Neural crest cell (in vitro differentiated cells): ENCODE measurements at regions not wholly inside any gene's neighbourhood (a gene's known extent, or its start where the extent isn't known, plus 50 kb on each side); places are given as distances from the start of the nearest gene placed in this dataset.
"Not testable (repeated sequence)": the region's sequence is repeated elsewhere in the genome, so short reads cannot be mapped to it uniquely, and the experiment has no call there.

Source experiments
- DNase-seq: peaks from one replicate; pipeline ENCODE4 v3.0.0; 2021; ENCODE audit warnings: low read depth, mixed read lengths, low spot score
- H3K27ac Mint-ChIP-seq: one replicate; pipeline ENCODE4 v1.8.0; 2021; ENCODE audit warnings: mild to moderate bottlenecking, mixed read lengths; ENCODE audit not compliant: unreplicated experiment
- H3K27me3 Mint-ChIP-seq: 2 replicates; pipeline ENCODE4 v1.8.0; 2021; ENCODE audit warnings: low read depth, mild to moderate bottlenecking, mixed read lengths
- H3K36me3 Mint-ChIP-seq: 2 replicates; pipeline ENCODE4 v1.8.0; 2021; ENCODE audit warnings: low read depth, mild to moderate bottlenecking, mixed read lengths
- H3K4me1 Mint-ChIP-seq: 2 replicates; pipeline ENCODE4 v1.8.0; 2021; ENCODE audit warnings: mixed read lengths
- H3K4me3 Mint-ChIP-seq: one replicate; pipeline ENCODE4 v1.8.0; 2021; ENCODE audit warnings: mild to moderate bottlenecking, mixed read lengths
- H3K9me3 Mint-ChIP-seq: 2 replicates; pipeline ENCODE4 v1.8.0; 2021; ENCODE audit warnings: mixed read lengths
- TF ChIP-seq, protein P1 (sequence below): fragments of 200-600 bp; sonication (generic); conservative IDR thresholded peaks from 2 replicates; pipeline ENCODE4 v1.5.0; 2021; ENCODE audit warnings: antibody characterized with exemption, mild to moderate bottlenecking

- TF ChIP-seq, protein P1, sequence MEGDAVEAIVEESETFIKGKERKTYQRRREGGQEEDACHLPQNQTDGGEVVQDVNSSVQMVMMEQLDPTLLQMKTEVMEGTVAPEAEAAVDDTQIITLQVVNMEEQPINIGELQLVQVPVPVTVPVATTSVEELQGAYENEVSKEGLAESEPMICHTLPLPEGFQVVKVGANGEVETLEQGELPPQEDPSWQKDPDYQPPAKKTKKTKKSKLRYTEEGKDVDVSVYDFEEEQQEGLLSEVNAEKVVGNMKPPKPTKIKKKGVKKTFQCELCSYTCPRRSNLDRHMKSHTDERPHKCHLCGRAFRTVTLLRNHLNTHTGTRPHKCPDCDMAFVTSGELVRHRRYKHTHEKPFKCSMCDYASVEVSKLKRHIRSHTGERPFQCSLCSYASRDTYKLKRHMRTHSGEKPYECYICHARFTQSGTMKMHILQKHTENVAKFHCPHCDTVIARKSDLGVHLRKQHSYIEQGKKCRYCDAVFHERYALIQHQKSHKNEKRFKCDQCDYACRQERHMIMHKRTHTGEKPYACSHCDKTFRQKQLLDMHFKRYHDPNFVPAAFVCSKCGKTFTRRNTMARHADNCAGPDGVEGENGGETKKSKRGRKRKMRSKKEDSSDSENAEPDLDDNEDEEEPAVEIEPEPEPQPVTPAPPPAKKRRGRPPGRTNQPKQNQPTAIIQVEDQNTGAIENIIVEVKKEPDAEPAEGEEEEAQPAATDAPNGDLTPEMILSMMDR: no peak
- no peak overlapping the region for H3K4me3 Mint-ChIP-seq
- peaks cover 10% of the 10 kb centered on the region for H3K9me3 Mint-ChIP-seq
- DNase-seq: no peak
- no peak overlapping the region for H3K27ac Mint-ChIP-seq
- peaks cover 16% of the 10 kb centered on the region for H3K4me1 Mint-ChIP-seq
- H3K36me3 Mint-ChIP-seq: peaks cover 2% of the 10 kb centered on the region
- no peaks in the 10 kb centered on the region for H3K27me3 Mint-ChIP-seq
Observed at GRCh38 chr20:2220298-2220697, 75.5 kb upstream of the TGM3 start.

DNA sequence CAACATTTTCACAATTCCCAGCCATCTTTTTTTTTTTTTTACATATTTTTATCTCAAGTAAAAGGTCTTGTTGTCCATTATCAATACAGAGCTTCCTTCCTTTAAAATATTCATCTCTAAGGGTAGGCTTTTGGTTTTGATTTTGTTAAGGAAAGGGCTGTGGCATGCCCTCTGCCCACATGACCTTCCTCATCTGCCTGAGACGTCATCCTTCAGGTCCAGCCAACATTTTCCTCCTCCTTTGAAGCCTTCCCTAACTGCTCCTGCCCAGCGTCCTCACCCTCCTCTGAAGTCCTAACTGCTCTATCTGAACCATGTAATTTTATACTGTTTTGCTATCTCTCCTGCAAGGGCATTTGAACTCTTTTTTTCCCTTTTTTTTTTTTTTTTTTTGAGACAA is 73.9 kb upstream of the TGM3 start:
- TF ChIP-seq, protein P1: no peak
- H3K27me3 Mint-ChIP-seq: no peaks in the 10 kb centered on the region
- no peak for DNase-seq
- H3K36me3 Mint-ChIP-seq: peaks cover 2% of the 10 kb centered on the region
- H3K4me1 Mint-ChIP-seq: peaks cover 16% of the 10 kb centered on the region
- H3K9me3 Mint-ChIP-seq: peaks cover 10% of the 10 kb centered on the region
- no peak overlapping the region for H3K4me3 Mint-ChIP-seq
- H3K27ac Mint-ChIP-seq: no peak overlapping the region

DNA sequence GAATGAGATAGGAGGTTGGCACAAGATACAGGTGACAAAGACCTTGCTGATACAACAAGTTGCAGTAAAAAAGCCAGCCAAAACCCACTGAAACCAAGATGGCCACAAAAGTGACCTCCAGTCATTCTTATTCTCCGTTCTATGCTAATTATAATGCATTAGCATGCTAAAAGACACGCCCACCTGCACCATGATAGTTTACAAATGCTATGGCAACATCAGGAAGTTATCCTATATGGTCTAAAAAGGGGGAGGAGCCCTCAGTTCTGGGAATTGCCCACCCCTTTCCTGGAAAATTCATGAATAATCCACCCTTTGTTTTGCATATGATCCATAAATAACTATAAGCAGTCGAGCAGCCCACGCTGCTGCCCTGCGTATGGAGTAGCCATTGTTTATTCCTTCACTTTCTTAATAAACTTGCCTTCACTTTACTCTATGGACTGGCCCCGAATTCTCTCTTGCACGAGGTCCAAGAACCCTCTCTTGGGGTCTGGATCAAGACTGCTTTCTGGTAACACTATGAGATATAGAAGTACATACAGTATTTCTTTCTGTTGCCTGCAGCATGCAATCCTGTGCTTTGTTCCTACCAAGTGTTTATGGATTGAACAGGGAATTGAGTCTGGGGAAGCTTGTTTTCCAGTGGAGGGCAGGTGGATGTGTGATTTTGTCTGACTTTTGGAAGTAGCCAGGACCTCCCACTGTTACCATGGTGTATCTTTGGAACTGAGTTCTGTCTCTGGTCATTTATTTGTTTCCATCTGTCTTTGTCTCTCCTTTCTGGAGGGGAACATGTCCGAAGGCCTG is 72.0 kb upstream of the TGM3 start:
- Mint-ChIP-seq H3K27me3 (no peaks in the 10 kb centered on the region), H3K27ac (no peak overlapping the region), H3K4me3 (no peak overlapping the region), H3K4me1 (peaks cover 16% of the 10 kb centered on the region), H3K9me3 (peaks cover 9% of the 10 kb centered on the region), H3K36me3 (no peaks in the 10 kb centered on the region)
- TF ChIP-seq, protein P1: no peak
- DNase-seq: no peak

DNA sequence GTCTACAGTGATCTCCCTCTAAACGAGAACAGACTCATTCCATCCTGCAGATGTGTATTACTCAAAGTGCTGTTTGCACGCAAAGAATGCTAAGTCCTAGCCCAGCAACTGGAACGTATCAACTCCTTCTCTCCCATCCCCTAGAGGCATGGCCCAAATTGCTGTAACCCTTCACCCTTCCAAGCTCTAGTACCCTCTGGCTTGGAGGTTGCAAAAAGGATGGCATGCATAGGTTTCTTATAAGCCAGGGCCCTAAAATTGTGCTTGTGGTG is 71.5 kb upstream of the TGM3 start:
- DNase-seq: no peak
- no peak overlapping the region for H3K4me3 Mint-ChIP-seq
- H3K27ac Mint-ChIP-seq: no peak overlapping the region
- no peaks in the 10 kb centered on the region for H3K36me3 Mint-ChIP-seq
- TF ChIP-seq, protein P1: no peak
- peaks cover 16% of the 10 kb centered on the region for H3K4me1 Mint-ChIP-seq
- no peaks in the 10 kb centered on the region for H3K27me3 Mint-ChIP-seq
- H3K9me3 Mint-ChIP-seq: peaks cover 6% of the 10 kb centered on the region

DNA sequence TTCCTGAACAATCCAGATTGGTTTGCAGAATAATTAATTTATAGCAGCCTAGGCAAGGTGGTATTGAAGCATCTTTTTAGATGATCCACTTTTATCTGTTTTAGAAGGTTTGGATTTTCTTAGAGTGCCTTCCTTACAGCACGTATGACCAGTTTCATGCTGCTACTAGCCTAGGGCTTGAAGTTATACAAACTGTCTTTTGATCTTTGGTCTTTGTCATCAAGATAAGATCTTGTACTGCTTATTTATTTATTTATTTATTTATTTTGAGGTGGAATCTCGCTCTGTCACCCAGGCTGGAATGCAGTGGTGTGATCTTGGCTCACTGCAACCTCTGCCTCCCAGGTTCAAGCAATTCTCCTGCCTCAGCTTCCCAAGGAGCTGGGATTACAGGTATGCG is 68.5 kb upstream of the TGM3 start:
- H3K4me3 Mint-ChIP-seq, H3K27me3 Mint-ChIP-seq, H3K36me3 Mint-ChIP-seq, H3K27ac Mint-ChIP-seq, H3K9me3 Mint-ChIP-seq, DNase-seq: not testable (repeated sequence)
- peaks cover 12% of the 10 kb centered on the region for H3K4me1 Mint-ChIP-seq

DNA sequence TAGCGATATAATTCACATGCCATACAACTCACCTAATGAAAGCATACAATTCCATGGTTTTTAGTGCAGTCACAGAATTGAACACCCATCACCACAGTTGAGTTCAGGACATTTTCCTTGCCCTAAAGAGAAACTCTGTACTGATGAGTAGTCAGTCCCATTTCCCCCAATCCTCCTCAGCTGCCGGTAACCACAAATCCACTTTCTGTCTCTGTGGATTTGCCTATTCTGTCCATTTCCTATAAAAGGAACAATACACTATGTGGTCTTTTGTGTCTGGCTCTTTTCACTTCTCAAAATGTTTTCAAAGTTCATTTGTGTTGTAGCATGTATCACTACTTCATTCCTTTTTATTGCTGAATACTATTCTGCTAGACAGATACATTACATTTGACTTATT is 67.9 kb upstream of the TGM3 start:
- H3K27me3 Mint-ChIP-seq: no peaks in the 10 kb centered on the region
- DNase-seq: no peak
- peaks cover 12% of the 10 kb centered on the region for H3K4me1 Mint-ChIP-seq
- TF ChIP-seq, protein P1: no peak
- no peaks in the 10 kb centered on the region for H3K9me3 Mint-ChIP-seq
- H3K36me3 Mint-ChIP-seq: no peaks in the 10 kb centered on the region
- no peak overlapping the region for H3K4me3 Mint-ChIP-seq
- H3K27ac Mint-ChIP-seq: no peak overlapping the region
